PC-9 (cell line): ENCODE measurements at regions not wholly inside any gene's neighbourhood (a gene's known extent, or its start where the extent isn't known, plus 50 kb on each side); places are given as distances from the start of the nearest gene placed in this dataset.

ENCODE experiments used
- EZH2 ChIP-seq: fragments of 200-600 bp; sonication (generic); IDR thresholded peaks from 2 replicates; pipeline ENCODE4 v1.8.0; 2017; ENCODE audit warnings: antibody characterized with exemption, low read depth
- TF ChIP-seq, protein P1 (sequence below): fragments of 200-600 bp; sonication (generic); conservative IDR thresholded peaks from 2 replicates; pipeline ENCODE4 v1.6.1; 2017; ENCODE audit warnings: mixed run types, antibody characterized with exemption, mild to moderate bottlenecking, moderate library complexity

DNA sequence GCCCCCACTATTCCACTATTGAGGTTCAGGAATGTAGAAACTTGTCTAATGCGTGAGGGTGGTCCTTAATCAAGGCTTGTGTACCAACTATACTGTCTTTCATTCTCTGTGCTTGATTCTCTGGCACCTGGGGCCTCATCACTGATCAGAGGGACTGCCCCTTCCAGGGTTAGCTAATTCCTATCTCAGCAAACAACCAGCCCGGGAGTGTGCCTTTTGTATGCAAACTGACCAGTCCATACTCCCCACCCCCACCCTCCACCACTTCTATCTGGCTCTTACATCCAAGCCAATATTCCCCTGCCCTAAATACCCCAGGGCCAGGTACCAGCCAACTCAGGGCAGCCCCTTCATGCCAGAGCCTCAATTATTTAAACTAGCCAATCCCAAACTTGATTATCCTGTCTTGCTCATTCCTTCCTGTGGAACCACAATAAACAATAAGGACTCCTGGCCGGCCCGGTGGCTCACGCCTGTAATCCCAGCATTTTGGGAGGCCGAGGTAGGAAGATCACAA, 59.3 kb downstream of the FTHL17 start:
- TF ChIP-seq, protein P1, sequence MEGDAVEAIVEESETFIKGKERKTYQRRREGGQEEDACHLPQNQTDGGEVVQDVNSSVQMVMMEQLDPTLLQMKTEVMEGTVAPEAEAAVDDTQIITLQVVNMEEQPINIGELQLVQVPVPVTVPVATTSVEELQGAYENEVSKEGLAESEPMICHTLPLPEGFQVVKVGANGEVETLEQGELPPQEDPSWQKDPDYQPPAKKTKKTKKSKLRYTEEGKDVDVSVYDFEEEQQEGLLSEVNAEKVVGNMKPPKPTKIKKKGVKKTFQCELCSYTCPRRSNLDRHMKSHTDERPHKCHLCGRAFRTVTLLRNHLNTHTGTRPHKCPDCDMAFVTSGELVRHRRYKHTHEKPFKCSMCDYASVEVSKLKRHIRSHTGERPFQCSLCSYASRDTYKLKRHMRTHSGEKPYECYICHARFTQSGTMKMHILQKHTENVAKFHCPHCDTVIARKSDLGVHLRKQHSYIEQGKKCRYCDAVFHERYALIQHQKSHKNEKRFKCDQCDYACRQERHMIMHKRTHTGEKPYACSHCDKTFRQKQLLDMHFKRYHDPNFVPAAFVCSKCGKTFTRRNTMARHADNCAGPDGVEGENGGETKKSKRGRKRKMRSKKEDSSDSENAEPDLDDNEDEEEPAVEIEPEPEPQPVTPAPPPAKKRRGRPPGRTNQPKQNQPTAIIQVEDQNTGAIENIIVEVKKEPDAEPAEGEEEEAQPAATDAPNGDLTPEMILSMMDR = no peak
- TF ChIP-seq EZH2 = no peak
